A673 (cell line): ENCODE measurements at regions not wholly inside any gene's neighbourhood (a gene's known extent, or its start where the extent isn't known, plus 50 kb on each side); places are given as distances from the start of the nearest gene placed in this dataset.

ENCODE experiments used
- BruUV-seq: library from RNA; stranded (reverse); fragments of 400-500 nt; replicated peaks from 2 replicates; lab custom pipeline; 2021; lab: Mats Ljungman, UMichigan
- CTCF ChIA-PET: fragments of 300-600 bp; sonication (Branson Sonifier 250); formaldehyde crosslinking; loops from one replicate; lab custom pipeline; 2022; ENCODE audit warnings: antibody characterized with exemption; lab: Charles Lee
- POLR2A ChIA-PET: fragments of 300-600 bp; sonication (Branson Sonifier 250); formaldehyde crosslinking; loops from one replicate; lab custom pipeline; 2022; ENCODE audit warnings: antibody characterized with exemption; ENCODE audit not compliant: low non-redundant PET; lab: Charles Lee
- DNase-seq: peaks from one replicate; pipeline ENCODE4 v3.0.0-alpha.2; 2015; ENCODE audit warnings: low spot score
- H3K27ac ChIP-seq: fragments of 200-600 bp; sonication (generic); 2 replicates; pipeline ENCODE4 v1.5.1; 2016; ENCODE audit warnings: mixed run types, low read depth, mild to moderate bottlenecking, mixed read lengths, antibody characterized with exemption, low read length; ENCODE audit not compliant: poor library complexity, severe bottlenecking
- H3K27me3 ChIP-seq: fragments of 200-600 bp; sonication (generic); replicated peaks from 2 replicates; pipeline ENCODE4 v1.6.1; 2017; ENCODE audit warnings: mixed run types, low read depth, mild to moderate bottlenecking, mixed read lengths, antibody characterized with exemption, low read length; ENCODE audit not compliant: insufficient read depth, poor library complexity
- H3K36me3 ChIP-seq: fragments of 200-600 bp; sonication (generic); 2 replicates; pipeline ENCODE4 v1.6.1; 2016; ENCODE audit warnings: mixed run types, mild to moderate bottlenecking, mixed read lengths, antibody characterized with exemption, low read length; ENCODE audit not compliant: insufficient read depth, poor library complexity, severe bottlenecking
- H3K4me1 ChIP-seq: fragments of 200-600 bp; sonication (generic); 2 replicates; pipeline ENCODE4 v1.6.1; 2017; ENCODE audit warnings: mixed run types, mild to moderate bottlenecking, mixed read lengths, antibody characterized with exemption, low read length; ENCODE audit not compliant: insufficient read depth, poor library complexity, severe bottlenecking
- H3K4me3 ChIP-seq: fragments of 200-600 bp; sonication (generic); 2 replicates; pipeline ENCODE4 v1.5.1; 2016; ENCODE audit warnings: low read depth, mixed run types, mild to moderate bottlenecking, mixed read lengths, low read length; ENCODE audit not compliant: poor library complexity, severe bottlenecking
- H3K9me3 ChIP-seq: fragments of 200-600 bp; sonication (generic); 2 replicates; pipeline ENCODE4 v1.6.1; 2016; ENCODE audit warnings: mixed run types, low read depth, mild to moderate bottlenecking, mixed read lengths, antibody characterized with exemption, low read length; ENCODE audit not compliant: poor library complexity, severe bottlenecking
- EZH2 ChIP-seq: fragments of 200-600 bp; sonication (generic); IDR thresholded peaks from 2 replicates; pipeline ENCODE4 v1.6.1; 2017; ENCODE audit warnings: borderline replicate concordance, low read depth, mild to moderate bottlenecking, mixed read lengths, antibody characterized with exemption, low read length; ENCODE audit not compliant: poor library complexity, severe bottlenecking
- intact Hi-C: fragments of 100-400 bp; cut with micrococcal nuclease; formaldehyde crosslinking; loops from one replicate; pipeline ENCODE4 v1.10.0; 2022; ENCODE audit not compliant: unreplicated experiment
- TF ChIP-seq, protein P1 (sequence below): fragments of 300-800, 200-600 bp; sonication (generic); conservative IDR thresholded peaks from 2 replicates; pipeline ENCODE4 v1.5.1; 2017; ENCODE audit warnings: low read depth, mild to moderate bottlenecking, antibody characterized with exemption, low read length, moderate library complexity, mixed read lengths

DNA sequence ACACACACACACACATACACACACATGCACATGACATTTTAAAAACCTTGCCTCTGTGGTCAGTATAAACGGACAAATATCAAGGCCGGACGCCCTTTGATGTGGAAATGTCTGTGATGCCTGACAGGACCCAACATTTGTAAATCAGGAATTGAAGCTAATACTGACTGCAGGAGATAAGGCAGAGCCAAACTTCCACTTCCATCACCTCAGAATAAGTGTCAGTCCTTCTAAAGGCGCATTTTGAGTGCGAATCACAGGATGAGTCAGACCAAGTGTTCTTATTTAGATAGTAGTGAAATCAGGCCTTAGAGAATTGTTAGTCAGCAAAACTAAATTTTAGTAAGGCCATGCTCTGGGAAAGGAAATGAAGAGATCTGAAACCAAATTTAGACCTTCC lies 211.7 kb upstream of the LRATD1 start:
- Histone ChIP-seq H3K4me1 (no peaks in the 10 kb centered on the region), H3K36me3 (no peaks in the 10 kb centered on the region), H3K27me3 (no peaks in the 10 kb centered on the region), H3K27ac (no peak overlapping the region), H3K9me3 (no peaks in the 10 kb centered on the region), H3K4me3 (no peak overlapping the region)
- ChIA-PET POLR2A (no interaction called here), CTCF (no interaction called here)
- TF ChIP-seq, protein P1, sequence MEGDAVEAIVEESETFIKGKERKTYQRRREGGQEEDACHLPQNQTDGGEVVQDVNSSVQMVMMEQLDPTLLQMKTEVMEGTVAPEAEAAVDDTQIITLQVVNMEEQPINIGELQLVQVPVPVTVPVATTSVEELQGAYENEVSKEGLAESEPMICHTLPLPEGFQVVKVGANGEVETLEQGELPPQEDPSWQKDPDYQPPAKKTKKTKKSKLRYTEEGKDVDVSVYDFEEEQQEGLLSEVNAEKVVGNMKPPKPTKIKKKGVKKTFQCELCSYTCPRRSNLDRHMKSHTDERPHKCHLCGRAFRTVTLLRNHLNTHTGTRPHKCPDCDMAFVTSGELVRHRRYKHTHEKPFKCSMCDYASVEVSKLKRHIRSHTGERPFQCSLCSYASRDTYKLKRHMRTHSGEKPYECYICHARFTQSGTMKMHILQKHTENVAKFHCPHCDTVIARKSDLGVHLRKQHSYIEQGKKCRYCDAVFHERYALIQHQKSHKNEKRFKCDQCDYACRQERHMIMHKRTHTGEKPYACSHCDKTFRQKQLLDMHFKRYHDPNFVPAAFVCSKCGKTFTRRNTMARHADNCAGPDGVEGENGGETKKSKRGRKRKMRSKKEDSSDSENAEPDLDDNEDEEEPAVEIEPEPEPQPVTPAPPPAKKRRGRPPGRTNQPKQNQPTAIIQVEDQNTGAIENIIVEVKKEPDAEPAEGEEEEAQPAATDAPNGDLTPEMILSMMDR: no peak
- TF ChIP-seq EZH2: no peak
- no peak for DNase-seq
- BruUV-seq: no TSS peak
- intact Hi-C loops: no loop called here

DNA sequence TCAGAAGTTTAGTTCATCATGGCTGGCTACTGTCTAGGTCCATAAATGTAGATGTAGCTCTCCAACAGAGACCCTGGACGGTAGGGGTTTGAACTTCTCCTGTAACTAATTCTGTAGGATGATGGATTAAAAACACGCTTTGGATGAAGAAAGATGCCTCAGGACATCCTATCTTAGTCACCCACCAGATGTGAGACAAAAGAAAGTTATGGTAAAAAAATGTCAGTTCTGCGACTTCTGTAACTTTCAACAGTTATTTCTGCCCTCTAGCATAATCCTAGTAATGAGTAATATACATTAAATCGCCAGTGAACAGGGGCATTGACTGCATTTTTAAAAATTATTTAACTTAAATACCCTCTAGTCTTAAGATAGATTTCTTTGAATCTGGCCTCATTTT lies 210.1 kb upstream of the LRATD1 start:
- Histone ChIP-seq H3K36me3 (no peaks in the 10 kb centered on the region), H3K4me1 (no peaks in the 10 kb centered on the region), H3K27me3 (no peaks in the 10 kb centered on the region), H3K4me3 (no peak overlapping the region), H3K9me3 (no peaks in the 10 kb centered on the region), H3K27ac (no peak overlapping the region)
- no peak for DNase-seq
- ChIA-PET CTCF (no interaction called here), POLR2A (no interaction called here)
- intact Hi-C loops: no loop called here
- no peak for TF ChIP-seq EZH2
- TF ChIP-seq, protein P1: no peak
- BruUV-seq: no TSS peak

DNA sequence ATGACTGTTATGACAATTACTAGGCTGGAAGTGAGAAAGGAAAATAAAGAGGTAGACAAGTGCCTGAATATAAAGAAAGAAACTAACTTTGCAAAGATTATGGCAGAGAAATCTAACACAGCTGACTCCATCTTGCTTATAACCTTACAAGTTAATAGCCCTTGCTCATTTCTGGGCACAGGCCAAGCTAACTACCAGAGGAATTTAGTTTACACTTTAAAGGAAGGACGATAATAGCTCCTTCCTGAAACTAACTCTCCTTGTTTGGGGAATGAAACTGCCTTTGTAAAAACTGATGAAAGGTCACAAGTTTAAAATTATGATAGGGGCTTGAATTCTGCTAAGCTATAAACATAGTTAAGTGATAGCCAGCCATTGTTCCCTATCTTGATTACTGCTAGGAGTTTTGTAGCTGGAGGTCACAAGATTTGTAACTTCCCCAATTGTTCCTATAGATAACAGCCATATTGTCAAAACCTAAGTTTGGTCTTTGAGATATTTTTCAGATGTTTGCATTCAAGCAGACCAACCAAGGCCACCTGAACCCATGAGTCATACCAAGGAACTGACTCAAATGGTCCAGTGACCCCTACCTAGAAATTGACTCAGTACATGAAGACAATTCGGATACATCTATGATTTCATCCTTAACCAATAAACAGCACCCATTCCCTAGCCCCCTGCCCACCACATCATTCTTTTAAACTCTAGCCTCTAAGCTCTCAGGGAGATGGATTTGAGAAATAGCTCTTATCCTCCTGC lies 209.2 kb upstream of the LRATD1 start:
- ChIA-PET POLR2A (no interaction called here), CTCF (no interaction called here)
- DNase-seq: no peak
- no peaks in the 10 kb centered on the region for H3K9me3 ChIP-seq
- no peak overlapping the region for H3K4me3 ChIP-seq
- H3K27me3 ChIP-seq: no peaks in the 10 kb centered on the region
- H3K27ac ChIP-seq: no peak overlapping the region
- no TSS peak for BruUV-seq
- TF ChIP-seq, protein P1: no peak
- TF ChIP-seq EZH2: no peak
- H3K4me1 ChIP-seq: no peaks in the 10 kb centered on the region
- no peaks in the 10 kb centered on the region for H3K36me3 ChIP-seq
- intact Hi-C loops: no loop called here
